ENCODE measurements at regions not wholly inside any gene's neighbourhood (a gene's known extent, or its start where the extent isn't known, plus 50 kb on each side); places are given as distances from the start of the nearest gene placed in this dataset.

GRCh38 chr10:78936412-78937342, 132.1 kb upstream of the ZMIZ1 start:
- no peak for DNase-seq

- no peak for DNase-seq
Measured at GRCh38 chr10:78937393-78937792, 131.4 kb upstream of the ZMIZ1 start.

- DNase-seq = no peak
Measured at GRCh38 chr10:78937800-78938694, 130.7 kb upstream of the ZMIZ1 start.

GRCh38 chr10:78938695-78939672, 129.8 kb upstream of the ZMIZ1 start:
- no peak for DNase-seq

- DNase-seq = peak; percentile 56
Measured at GRCh38 chr10:78942091-78942501, 126.7 kb upstream of the ZMIZ1 start.

GRCh38 chr10:78944723-78945312, 123.9 kb upstream of the ZMIZ1 start:
- DNase-seq = peak; percentile 90

- no peak for DNase-seq
Measured at GRCh38 chr10:78945838-78946237, 122.9 kb upstream of the ZMIZ1 start.

GRCh38 chr10:78947226-78947625, 121.5 kb upstream of the ZMIZ1 start:
- DNase-seq = no peak

GRCh38 chr10:78947733-78948132, 121.0 kb upstream of the ZMIZ1 start:
- no peak for DNase-seq

- DNase-seq = peak; percentile 67
Measured at GRCh38 chr10:78948621-78949030, 120.1 kb upstream of the ZMIZ1 start.

GRCh38 chr10:78950656-78951587, 117.8 kb upstream of the ZMIZ1 start:
- DNase-seq = peak; percentile 66

- no peak for DNase-seq
Measured at GRCh38 chr10:78952030-78952429, 116.7 kb upstream of the ZMIZ1 start.

GRCh38 chr10:78952686-78953085, 116.1 kb upstream of the ZMIZ1 start:
- peak; percentile 84 for DNase-seq

GRCh38 chr10:78953113-78953798, 115.5 kb upstream of the ZMIZ1 start:
- DNase-seq = peak; percentile 86

- no peak for DNase-seq
Measured at GRCh38 chr10:78953799-78954297, 114.9 kb upstream of the ZMIZ1 start.

- no peak for DNase-seq
Measured at GRCh38 chr10:78954689-78955088, 114.1 kb upstream of the ZMIZ1 start.

GRCh38 chr10:78955206-78955605, 113.6 kb upstream of the ZMIZ1 start:
- no peak for DNase-seq

- DNase-seq = no peak
Measured at GRCh38 chr10:78956391-78956790, 112.4 kb upstream of the ZMIZ1 start.

GRCh38 chr10:78957471-78958039, 111.2 kb upstream of the ZMIZ1 start:
- DNase-seq = no peak

All from right hindlimb (tissue), 1 donor.